CD14-positive monocyte (primary cell): ENCODE measurements at regions not wholly inside any gene's neighbourhood (a gene's known extent, or its start where the extent isn't known, plus 50 kb on each side); places are given as distances from the start of the nearest gene placed in this dataset. TPM values are rescaled to one million over a fixed set of nuclear protein-coding genes. Genes with fewer than 3 reads are reported as not detected.

Experiments
- DNase-seq, 3 donors: peaks; one replicate each; pipeline ENCODE4 v3.0.0-alpha.2; 2011 to 2022
- H2AFZ ChIP-seq: 2 replicates; pipeline ENCODE4 v1.6.0; 2012; ENCODE audit warnings: mild to moderate bottlenecking, low read depth, low read length, inconsistent platforms; ENCODE audit not compliant: insufficient read depth, poor library complexity, severe bottlenecking
- H3K27ac ChIP-seq, 2 donors: 1 replicate in 1 of 2; 2 replicates in 1 of 2; pipeline ENCODE4 v1.5.1; 2012 to 2013; ENCODE audit warnings: low read length in 2 of 2, control low read depth in 1 of 2, inconsistent platforms in 1 of 2, low read depth in 1 of 2, mild to moderate bottlenecking in 1 of 2
- H3K27me3 ChIP-seq, 2 donors: one replicate each; pipeline versions ENCODE4 v1.6.0 to v1.6.1; 2011 to 2013; ENCODE audit warnings: low read length in 2 of 2; ENCODE audit not compliant: control insufficient read depth in 2 of 2, insufficient read depth in 2 of 2
- H3K36me3 ChIP-seq, 2 donors: replicated peaks in 1 of 2; 1 replicate in 1 of 2; 2 replicates in 1 of 2; pipeline versions ENCODE4 v1.5.1 to v1.6.1; 2012 to 2013; ENCODE audit warnings: low read length in 2 of 2, control low read depth in 1 of 2, inconsistent platforms in 1 of 2, mild to moderate bottlenecking in 1 of 2; ENCODE audit not compliant: insufficient read depth in 2 of 2, control insufficient read depth in 1 of 2
- H3K4me1 ChIP-seq, 2 donors: 1 replicate in 1 of 2; 2 replicates in 1 of 2; pipeline versions ENCODE4 v1.5.1 to v1.6.1; 2012 to 2013; ENCODE audit warnings: low read length in 2 of 2, control low read depth in 1 of 2, inconsistent platforms in 1 of 2, mild to moderate bottlenecking in 1 of 2, moderate library complexity in 1 of 2; ENCODE audit not compliant: insufficient read depth in 2 of 2, control insufficient read depth in 1 of 2
- H3K4me2 ChIP-seq: replicated peaks from 2 replicates; pipeline ENCODE3; 2012; ENCODE audit warnings: low read length, moderate library complexity, mild to moderate bottlenecking; ENCODE audit not compliant: poor library complexity, severe bottlenecking; ENCODE audit errors: extremely low read depth
- H3K4me3 ChIP-seq, 3 experiments: fragments of 200-600 bp in 1 of 3; sonication (generic) in 1 of 3; replicated peaks in 1 of 3; 1 replicate in 2 of 3; 2 replicates in 1 of 3; pipeline ENCODE4 v1.5.1; 2011 to 2013; ENCODE audit warnings: low read length in 3 of 3, mild to moderate bottlenecking in 3 of 3, control low read depth in 2 of 3, low read depth in 2 of 3, inconsistent platforms in 1 of 3, moderate library complexity in 1 of 3
- H3K79me2 ChIP-seq: 2 replicates; pipeline ENCODE4 v1.6.0; 2012; ENCODE audit warnings: mild to moderate bottlenecking, control low read depth, inconsistent platforms, low read length, moderate library complexity; ENCODE audit not compliant: insufficient read depth
- H3K9ac ChIP-seq: 2 replicates; pipeline ENCODE4 v1.6.0; 2017; ENCODE audit warnings: low read length, mild to moderate bottlenecking; ENCODE audit not compliant: insufficient read depth, poor library complexity, severe bottlenecking
- H3K9me3 ChIP-seq, 2 donors: replicated peaks in 1 of 2; 1 replicate in 1 of 2; 2 replicates in 1 of 2; pipeline versions ENCODE4 v1.5.1 to v1.6.1; 2012 to 2013; ENCODE audit warnings: low read length in 2 of 2, control low read depth in 1 of 2; ENCODE audit not compliant: control insufficient read depth in 1 of 2, insufficient read depth in 1 of 2
- H4K20me1 ChIP-seq: 2 replicates; pipeline ENCODE4 v1.6.0; 2012; ENCODE audit warnings: mild to moderate bottlenecking, low read length, control low read depth, moderate library complexity; ENCODE audit not compliant: insufficient read depth
- H3K27ac Mint-ChIP-seq, 7 donors: one replicate each; pipeline ENCODE4 v1.8.0; 2020; ENCODE audit warnings: mild to moderate bottlenecking in 7 of 7, mixed read lengths in 7 of 7, moderate library complexity in 6 of 7, inconsistent platforms in 2 of 7
- H3K27me3 Mint-ChIP-seq, 3 donors: one replicate each; pipeline ENCODE4 v1.8.0; 2021 to 2022; ENCODE audit warnings: low read depth in 3 of 3, mild to moderate bottlenecking in 3 of 3, mixed read lengths in 3 of 3, moderate library complexity in 3 of 3, inconsistent platforms in 1 of 3
- H3K36me3 Mint-ChIP-seq, 2 donors: one replicate each; pipeline ENCODE4 v1.8.0; 2020; ENCODE audit warnings: mixed read lengths in 2 of 2, inconsistent platforms in 1 of 2, mild to moderate bottlenecking in 1 of 2
- H3K4me1 Mint-ChIP-seq: one replicate; pipeline ENCODE4 v1.8.0; 2020; ENCODE audit warnings: mild to moderate bottlenecking, mixed read lengths
- H3K4me3 Mint-ChIP-seq, 2 donors: one replicate each; pipeline ENCODE4 v1.8.0; 2020; ENCODE audit warnings: mild to moderate bottlenecking in 2 of 2, mixed read lengths in 2 of 2, moderate library complexity in 1 of 2
- H3K9me3 Mint-ChIP-seq, 7 donors: one replicate each; pipeline ENCODE4 v1.8.0; 2020 to 2022; ENCODE audit warnings: mixed read lengths in 7 of 7, mild to moderate bottlenecking in 6 of 7, moderate library complexity in 6 of 7, inconsistent platforms in 2 of 7
- CTCF ChIP-seq: fragments of 200-600 bp; IDR thresholded peaks from one replicate; pipeline ENCODE4 v1.8.0; 2022; ENCODE audit warnings: antibody characterized with exemption, mild to moderate bottlenecking
- WGBS: methylation state at CpG from one replicate; pipeline ENCODE4 v1.1.5; 2013; ENCODE audit warnings: missing lambda C conversion rate; ENCODE audit not compliant: insufficient coverage; 5-methylcytosine and 5-hydroxymethylcytosine counted together
- intact Hi-C, 2 donors: fragments of 100-400 bp; cut with micrococcal nuclease; formaldehyde crosslinking; loops; one replicate each; pipeline versions ENCODE4 v1.15.0 to v1.15.1; 2023
- small RNA-seq: library from RNA; depleted of rRNA; stranded (forward); fragments of <200 nt; gene quantifications from one replicate; pipeline ENCODE3, GENCODE V24; 2012; ENCODE audit warnings: low read depth; ENCODE audit not compliant: insufficient read length

- no peaks in the 10 kb centered on the region for H3K9me3 ChIP-seq
- no peak overlapping the region for H3K27ac ChIP-seq
- Mint-ChIP-seq H3K36me3 (no peaks in the 10 kb centered on the region), H3K27me3 (peaks cover 4 to 10% (median 7%) of the 10 kb centered on the region in 3 donors), H3K4me3 (no peak overlapping the region), H3K27ac (no peak overlapping the region), H3K9me3 (peaks cover 0 to 3% (median 0%) of the 10 kb centered on the region in 7 donors), H3K4me1 (no peaks in the 10 kb centered on the region)
- H3K9ac ChIP-seq = no peak overlapping the region
- no peak overlapping the region for H2AFZ ChIP-seq
- H3K4me2 ChIP-seq = no peak overlapping the region
- WGBS = 67% methylated on average over 1 of the region's 1 CpG
- no peak overlapping the region for H3K4me3 ChIP-seq
- intact Hi-C loops = no loop called here
- no peaks in the 10 kb centered on the region for H4K20me1 ChIP-seq
- no peaks in the 10 kb centered on the region for H3K27me3 ChIP-seq
- no peaks in the 10 kb centered on the region for H3K4me1 ChIP-seq
- TF ChIP-seq CTCF = no peak
- H3K79me2 ChIP-seq = no peaks in the 10 kb centered on the region
- DNase-seq = no peak
- no peaks in the 10 kb centered on the region for H3K36me3 ChIP-seq
Observed at GRCh38 chr13:60343978-60344377, 53.0 kb upstream of the TDRD3 start.

GRCh38 chr13:60347174-60347573 is 49.8 kb upstream of the TDRD3 start:
- WGBS = no CpG with 5 or more reads among the region's 3 CpGs
- Mint-ChIP-seq H3K4me3 (no peak overlapping the region), H3K27ac (no peak overlapping the region), H3K4me1 (no peaks in the 10 kb centered on the region), H3K9me3 (peaks cover 0 to 3% (median 0%) of the 10 kb centered on the region in 7 donors), H3K36me3 (no peaks in the 10 kb centered on the region), H3K27me3 (peaks cover 3 to 6% (median 4%) of the 10 kb centered on the region in 3 donors)
- no peak overlapping the region for H3K4me2 ChIP-seq
- no peaks in the 10 kb centered on the region for H3K79me2 ChIP-seq
- intact Hi-C loops = no loop called here
- no peak for DNase-seq
- no peak for TF ChIP-seq CTCF
- H3K9ac ChIP-seq = no peak overlapping the region
- H3K9me3 ChIP-seq = no peaks in the 10 kb centered on the region
- no peaks in the 10 kb centered on the region for H3K4me1 ChIP-seq
- no peak overlapping the region for H3K4me3 ChIP-seq
- no peak overlapping the region for H3K27ac ChIP-seq
- no peaks in the 10 kb centered on the region for H4K20me1 ChIP-seq
- no peak overlapping the region for H2AFZ ChIP-seq
- no peaks in the 10 kb centered on the region for H3K27me3 ChIP-seq
- no peaks in the 10 kb centered on the region for H3K36me3 ChIP-seq

Small RNA genes in the stretch of these regions (small RNA-seq; reads per million reads assigned to genes)
- gene AL359920.1 = not detected
